AG04450 (cell line): ENCODE measurements at regions not wholly inside any gene's neighbourhood (a gene's known extent, or its start where the extent isn't known, plus 50 kb on each side); places are given as distances from the start of the nearest gene placed in this dataset.

Experiments used
- CTCF ChIA-PET: fragments of 300-600, 350-600 bp; formaldehyde crosslinking; extraction: SDS; loops from one replicate; lab custom pipeline; 2022; ENCODE audit warnings: antibody characterized with exemption, inconsistent platforms; lab: Charles Lee
- POLR2A ChIA-PET: fragments of 350-600 bp; formaldehyde crosslinking; extraction: SDS; loops from one replicate; lab custom pipeline; 2021; ENCODE audit warnings: antibody characterized with exemption, inconsistent platforms; lab: Yijun Ruan, JAX
- DNase-seq: peaks from one replicate; pipeline ENCODE4 v3.0.0-alpha.2; 2011; ENCODE audit warnings: low read depth, low spot score
- H3K27ac ChIP-seq: one replicate; pipeline ENCODE4 v1.5.1; 2012; ENCODE audit warnings: low read depth, low read length, control low read depth
- H3K27me3 ChIP-seq: one replicate; pipeline ENCODE4 v1.6.0; 2012; ENCODE audit warnings: low read length; ENCODE audit not compliant: control insufficient read depth, insufficient read depth
- H3K4me3 ChIP-seq: 2 replicates; pipeline ENCODE4 v1.5.1; 2011; ENCODE audit warnings: mild to moderate bottlenecking, low read depth, low read length, control low read depth
- H3K9me3 ChIP-seq: 2 replicates; pipeline ENCODE4 v1.5.1; 2012; ENCODE audit warnings: low read length; ENCODE audit not compliant: control insufficient read depth, insufficient read depth
- TF ChIP-seq, protein P1 (sequence below): IDR thresholded peaks from 2 replicates; pipeline ENCODE4 v1.5.1; 2011; ENCODE audit warnings: low read depth, low read length, control low read depth, inconsistent platforms

GRCh38 chr3:159062734-159063410 is 261.0 kb downstream of the MFSD1 start:
- ChIA-PET CTCF (no interaction called here), POLR2A (no interaction called here)
- H3K27me3 ChIP-seq: no peaks in the 10 kb centered on the region
- DNase-seq: no peak
- TF ChIP-seq, protein P1, sequence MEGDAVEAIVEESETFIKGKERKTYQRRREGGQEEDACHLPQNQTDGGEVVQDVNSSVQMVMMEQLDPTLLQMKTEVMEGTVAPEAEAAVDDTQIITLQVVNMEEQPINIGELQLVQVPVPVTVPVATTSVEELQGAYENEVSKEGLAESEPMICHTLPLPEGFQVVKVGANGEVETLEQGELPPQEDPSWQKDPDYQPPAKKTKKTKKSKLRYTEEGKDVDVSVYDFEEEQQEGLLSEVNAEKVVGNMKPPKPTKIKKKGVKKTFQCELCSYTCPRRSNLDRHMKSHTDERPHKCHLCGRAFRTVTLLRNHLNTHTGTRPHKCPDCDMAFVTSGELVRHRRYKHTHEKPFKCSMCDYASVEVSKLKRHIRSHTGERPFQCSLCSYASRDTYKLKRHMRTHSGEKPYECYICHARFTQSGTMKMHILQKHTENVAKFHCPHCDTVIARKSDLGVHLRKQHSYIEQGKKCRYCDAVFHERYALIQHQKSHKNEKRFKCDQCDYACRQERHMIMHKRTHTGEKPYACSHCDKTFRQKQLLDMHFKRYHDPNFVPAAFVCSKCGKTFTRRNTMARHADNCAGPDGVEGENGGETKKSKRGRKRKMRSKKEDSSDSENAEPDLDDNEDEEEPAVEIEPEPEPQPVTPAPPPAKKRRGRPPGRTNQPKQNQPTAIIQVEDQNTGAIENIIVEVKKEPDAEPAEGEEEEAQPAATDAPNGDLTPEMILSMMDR: no peak
- no peak overlapping the region for H3K27ac ChIP-seq
- no peaks in the 10 kb centered on the region for H3K9me3 ChIP-seq
- no peak overlapping the region for H3K4me3 ChIP-seq

DNA sequence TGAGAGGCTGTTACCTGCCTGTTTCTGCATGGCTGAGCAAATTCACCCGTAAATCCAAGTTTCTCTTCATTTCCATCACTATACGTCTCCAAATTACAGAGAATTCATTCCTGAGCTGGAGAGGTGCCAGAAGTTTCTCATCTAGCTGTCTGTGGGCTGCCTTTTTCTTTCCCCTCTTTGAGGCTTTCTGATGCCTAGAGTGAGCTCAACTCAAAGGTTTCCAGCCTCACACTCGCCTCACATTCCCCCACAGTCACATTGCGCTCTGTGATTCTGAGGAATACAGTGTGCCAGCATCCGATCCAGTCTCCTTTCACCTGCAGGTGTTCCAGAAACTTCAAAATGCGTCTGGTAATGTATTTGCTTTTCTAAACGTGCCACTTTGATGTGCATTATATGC is 267.2 kb downstream of the MFSD1 start, which contains the start of gene IQCJ:
IQCJ (plus strand) TSS at position 229 of the 400 bp plus-strand sequence.
- no peak within 1 kb of the TSS for H3K27ac ChIP-seq
- no peaks in the 10 kb centered on the region for H3K9me3 ChIP-seq
- DNase-seq: no peak
- H3K27me3 ChIP-seq: no peaks in the 10 kb centered on the region
- TF ChIP-seq, protein P1: no peak
- POLR2A ChIA-PET: no interaction called here
- H3K4me3 ChIP-seq: no peak within 1 kb of the TSS
- CTCF ChIA-PET: no interaction called here

DNA sequence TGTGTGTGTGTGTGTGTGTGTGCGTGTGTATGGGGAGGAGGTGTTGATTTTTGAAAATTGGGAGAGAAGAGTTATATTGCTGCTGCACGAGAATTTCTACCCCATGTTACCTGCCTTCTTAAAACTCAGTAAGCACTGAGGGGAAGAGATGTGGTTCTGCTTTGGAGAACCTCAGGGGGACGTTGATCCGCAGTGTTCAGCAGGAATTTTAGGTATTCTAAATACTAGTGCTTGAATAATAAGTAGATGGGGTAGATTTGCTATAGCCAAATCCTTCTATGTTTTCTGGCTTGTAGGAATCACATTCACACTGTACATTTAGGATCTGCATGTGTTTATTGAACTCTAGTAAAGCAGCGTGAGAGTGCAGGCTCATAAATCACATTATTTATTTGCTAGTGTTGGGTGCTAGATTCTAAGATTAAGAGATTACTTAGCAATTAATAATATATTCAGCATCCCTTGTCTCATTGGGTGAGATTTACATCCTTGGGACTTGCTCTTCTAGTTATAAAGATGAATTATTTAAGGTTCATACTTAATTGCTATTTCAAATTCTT is 268.1 kb downstream of the MFSD1 start:
- no peak for DNase-seq
- POLR2A ChIA-PET: no interaction called here
- H3K27me3 ChIP-seq: no peaks in the 10 kb centered on the region
- H3K9me3 ChIP-seq: no peaks in the 10 kb centered on the region
- no peak overlapping the region for H3K27ac ChIP-seq
- no peak overlapping the region for H3K4me3 ChIP-seq
- CTCF ChIA-PET: no interaction called here
- TF ChIP-seq, protein P1: no peak

DNA sequence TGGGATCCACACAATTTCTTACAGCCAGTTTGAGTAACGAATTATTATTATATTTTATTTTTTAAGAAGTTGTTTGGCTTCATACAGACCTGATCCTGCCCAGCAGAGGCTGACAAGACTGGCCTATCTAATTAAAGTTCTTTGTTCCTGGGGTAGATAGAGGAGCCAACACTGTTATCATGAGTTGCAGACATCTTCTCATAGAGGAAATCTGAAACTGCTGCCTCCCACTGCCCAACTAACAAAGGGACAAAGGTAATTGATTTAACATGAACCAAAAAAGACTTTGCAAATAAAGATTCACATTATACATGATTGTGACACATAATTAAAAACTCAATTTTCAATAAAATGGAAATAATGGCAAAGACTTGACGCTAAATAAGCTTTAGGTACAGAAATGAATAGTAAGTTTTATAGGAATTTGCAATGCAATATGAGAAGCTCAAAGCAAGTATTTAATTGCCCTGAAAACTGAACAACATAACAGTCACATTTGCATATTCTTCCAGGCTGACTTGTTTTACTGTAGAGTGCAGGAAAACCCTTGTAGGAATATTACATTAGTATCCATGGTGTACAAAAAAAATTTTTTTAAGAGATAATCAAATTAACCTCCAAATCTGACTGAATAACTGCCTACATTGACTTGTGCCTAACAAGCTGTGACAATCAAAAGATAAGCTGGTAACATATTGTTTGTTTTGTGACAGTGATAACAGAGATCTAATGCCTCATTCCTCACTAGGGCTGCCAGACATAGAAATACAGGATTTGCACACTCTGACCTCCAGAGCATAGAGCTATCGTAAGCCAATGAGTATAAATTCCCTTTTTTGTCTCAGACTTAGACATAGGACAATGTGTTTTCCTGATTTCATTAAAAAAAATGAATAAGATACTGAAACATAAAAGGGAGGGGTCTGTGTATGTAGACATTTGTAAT is 273.2 kb downstream of the MFSD1 start:
- no peaks in the 10 kb centered on the region for H3K27me3 ChIP-seq
- H3K9me3 ChIP-seq: no peaks in the 10 kb centered on the region
- H3K4me3 ChIP-seq: no peak overlapping the region
- no peak for DNase-seq
- TF ChIP-seq, protein P1: no peak
- POLR2A ChIA-PET: no interaction called here
- no peak overlapping the region for H3K27ac ChIP-seq
- CTCF ChIA-PET: no interaction called here

DNA sequence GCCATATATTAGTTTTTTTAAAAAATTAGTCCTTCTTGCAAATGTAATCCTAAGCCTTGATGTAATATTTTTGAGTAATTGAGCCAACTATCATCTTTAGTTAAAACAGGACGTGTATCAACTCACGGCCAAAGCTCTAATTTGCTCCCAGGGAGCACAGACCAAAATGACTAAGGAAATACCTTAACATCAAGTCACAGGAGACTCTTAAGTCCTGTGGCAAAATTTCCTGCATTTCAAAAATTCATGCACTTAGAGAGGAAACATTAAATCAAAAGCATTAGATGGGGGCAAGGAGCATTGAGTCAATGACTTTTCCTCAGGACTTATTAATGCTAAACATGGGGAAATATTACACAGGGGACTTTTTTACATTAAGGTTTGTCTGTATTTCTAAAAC is 276.0 kb downstream of the MFSD1 start:
- ChIA-PET CTCF (no interaction called here), POLR2A (interaction anchor here (0.5 kb wide), 1 partner anchor 765 kb away, joined by 3 read pairs; no protein-coding TSS in a partner anchor)
- no peaks in the 10 kb centered on the region for H3K9me3 ChIP-seq
- H3K27ac ChIP-seq: no peak overlapping the region
- peak; percentile 37 for DNase-seq
- no peak overlapping the region for H3K4me3 ChIP-seq
- TF ChIP-seq, protein P1: no peak
- no peaks in the 10 kb centered on the region for H3K27me3 ChIP-seq
